GM21515 (cell line): ENCODE measurements at regions not wholly inside any gene's neighbourhood (a gene's known extent, or its start where the extent isn't known, plus 50 kb on each side); places are given as distances from the start of the nearest gene placed in this dataset.
"Not testable (repeated sequence)": the region's sequence is repeated elsewhere in the genome, so short reads cannot be mapped to it uniquely, and the experiment has no call there.

Experiments used
- ATAC-seq: cut with Tn5 transposase; IDR thresholded peaks from one replicate; pipeline ENCODE4 v1.9.1; 2021; ENCODE audit not compliant: unreplicated experiment

DNA sequence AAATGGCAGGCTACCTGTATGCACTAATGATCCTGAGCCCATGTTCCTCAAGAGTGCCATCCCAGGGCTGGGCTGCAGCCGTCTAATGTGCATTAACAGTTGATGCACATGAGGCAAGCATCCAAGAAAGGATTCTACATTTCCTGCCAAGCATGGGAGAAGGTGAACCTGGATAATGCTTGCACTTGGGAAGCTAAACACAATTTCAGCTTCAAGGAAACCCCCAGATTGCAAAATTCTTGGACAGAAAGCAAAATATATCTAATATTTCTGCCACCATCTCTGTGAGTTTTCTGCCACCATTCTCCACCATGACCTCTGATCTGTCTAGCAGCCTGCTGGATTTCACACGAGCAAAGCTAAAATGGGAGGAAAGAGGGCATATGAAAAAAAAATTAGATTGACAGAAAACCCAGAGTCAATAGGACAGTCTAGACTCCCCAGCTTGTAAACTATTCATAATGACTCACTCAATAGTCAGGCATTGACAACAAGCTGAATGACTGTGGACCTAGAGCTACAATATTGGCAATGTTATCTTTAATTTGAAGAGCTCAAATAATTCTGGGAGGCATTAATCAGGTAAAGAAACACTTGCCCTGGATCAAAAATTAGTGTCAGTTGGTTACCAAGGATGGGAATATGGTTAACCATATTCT is 91.9 kb upstream of the BCL2L14 start:
- no peak for ATAC-seq

DNA sequence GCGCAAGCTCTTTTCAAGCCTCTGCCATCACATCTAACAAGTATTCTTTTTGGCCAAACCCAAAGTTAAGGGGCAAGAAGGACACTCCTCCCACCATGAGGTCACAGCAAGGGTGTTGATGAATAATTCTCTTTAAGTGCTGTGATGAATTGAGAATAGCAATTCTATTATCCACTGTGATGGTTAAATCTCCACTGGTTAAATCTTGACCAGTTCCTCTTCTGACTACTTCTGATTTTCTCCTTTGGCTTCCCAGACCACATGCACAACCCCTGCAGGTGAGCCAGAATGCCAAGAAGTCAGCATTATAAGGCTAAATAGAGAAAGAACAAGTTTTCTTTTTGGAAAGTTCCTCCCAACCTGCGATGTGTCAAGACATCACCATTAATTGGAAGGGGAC is 90.6 kb upstream of the BCL2L14 start:
- no peak for ATAC-seq

DNA sequence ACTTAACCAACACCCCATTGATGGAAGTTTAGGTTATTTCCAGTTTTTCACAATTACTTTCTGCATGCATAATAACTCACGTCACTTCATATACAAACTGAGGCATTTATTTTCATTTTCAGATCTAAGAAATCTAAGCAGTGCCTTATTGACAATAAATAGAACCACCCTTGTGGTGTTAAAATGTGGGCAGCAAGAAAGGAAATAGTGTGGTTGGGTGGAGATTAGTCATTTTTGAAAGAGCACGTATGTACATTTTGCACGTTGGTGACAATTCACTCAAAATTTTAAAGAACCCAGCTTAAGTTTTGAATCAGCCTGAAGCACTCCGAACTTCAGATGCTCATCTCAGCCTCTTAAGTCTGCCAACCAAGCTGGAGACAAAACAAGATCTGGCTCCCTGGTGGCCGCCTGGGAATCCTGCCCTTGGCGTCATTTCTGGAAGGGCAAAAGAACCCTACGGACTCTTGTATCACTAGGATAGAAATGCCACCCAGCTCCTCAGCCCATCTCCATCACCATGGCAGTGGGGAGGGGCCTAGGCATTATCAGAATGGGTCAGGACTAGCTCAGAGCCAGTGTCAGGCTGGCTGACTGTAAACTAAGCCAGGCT is 89.5 kb upstream of the BCL2L14 start:
- peak; percentile 79 for ATAC-seq

DNA sequence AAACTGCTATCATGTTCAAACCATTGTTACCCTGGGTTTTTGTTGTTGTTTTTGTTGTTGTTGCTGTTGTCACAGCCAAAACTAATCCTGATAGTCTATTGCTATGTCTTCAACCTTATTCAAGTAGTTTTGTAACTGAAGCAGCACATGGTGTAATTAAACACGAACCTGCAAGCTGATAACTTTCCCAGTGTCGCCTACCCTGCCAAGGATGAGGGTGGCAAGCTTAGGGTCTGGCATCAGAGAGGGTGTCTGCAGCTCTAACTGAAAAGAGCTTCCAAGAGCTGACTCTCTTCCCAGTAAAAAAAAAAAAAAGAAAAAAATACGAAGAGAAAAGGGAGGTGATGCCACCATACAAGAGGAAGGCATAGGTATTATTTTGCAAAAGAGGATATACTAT is 86.3 kb upstream of the BCL2L14 start:
- ATAC-seq: no peak

DNA sequence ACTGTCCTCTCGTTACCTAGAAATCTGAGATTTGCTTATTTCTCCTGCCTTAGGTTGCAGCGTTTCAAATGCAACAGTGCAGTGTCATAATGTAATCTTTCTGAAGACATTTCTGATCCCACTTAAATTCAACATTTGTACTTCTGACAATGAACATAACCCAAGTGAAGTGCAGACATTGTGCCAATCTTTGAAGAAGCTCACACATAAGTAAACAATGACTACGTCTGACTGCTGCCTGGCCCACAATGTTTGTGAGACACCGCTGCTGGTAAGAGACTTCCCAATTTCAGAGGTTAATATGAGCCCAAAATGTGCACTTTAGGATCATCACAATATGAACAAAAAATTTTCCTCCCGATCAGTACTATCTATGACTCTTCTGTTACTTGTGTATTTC is 84.6 kb upstream of the BCL2L14 start:
- no peak for ATAC-seq

DNA sequence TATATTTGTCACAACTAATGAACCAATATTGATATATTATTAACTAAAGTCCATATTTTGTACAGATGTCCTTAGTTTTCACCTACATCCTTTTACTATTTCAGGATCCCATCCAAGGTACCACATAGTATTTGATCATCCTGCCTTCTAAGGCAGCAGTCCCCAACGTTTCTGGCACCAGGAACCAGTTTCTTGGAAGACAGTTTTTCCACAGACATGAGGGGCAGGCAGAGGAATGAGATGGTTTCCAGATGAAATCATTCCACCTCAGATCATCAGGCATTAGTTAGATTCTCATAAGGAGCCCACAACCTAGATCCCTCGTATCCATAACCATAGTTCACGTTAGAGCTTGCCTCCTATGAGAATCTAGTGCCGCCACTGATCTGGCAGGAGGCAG is 82.8 kb upstream of the BCL2L14 start:
- no peak for ATAC-seq

DNA sequence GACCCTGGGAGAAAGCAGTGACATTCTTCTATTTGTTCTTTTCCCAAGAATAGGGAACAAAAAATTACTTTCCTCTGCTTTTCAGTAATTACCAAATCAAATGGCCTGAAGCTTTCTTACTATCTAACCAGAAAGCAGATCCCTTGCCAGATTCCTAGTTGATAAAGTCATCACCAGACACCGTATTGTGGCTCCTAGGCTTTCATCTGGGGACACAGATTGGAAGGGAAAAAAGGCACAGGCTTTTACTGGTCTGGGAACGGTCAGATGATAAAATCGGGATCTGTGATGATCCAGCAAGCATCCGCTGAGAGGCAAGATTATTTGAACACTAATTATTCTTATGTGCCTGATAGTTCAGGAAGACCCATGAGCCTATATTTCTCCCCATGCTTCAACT is 79.1 kb upstream of the BCL2L14 start:
- no peak for ATAC-seq

DNA sequence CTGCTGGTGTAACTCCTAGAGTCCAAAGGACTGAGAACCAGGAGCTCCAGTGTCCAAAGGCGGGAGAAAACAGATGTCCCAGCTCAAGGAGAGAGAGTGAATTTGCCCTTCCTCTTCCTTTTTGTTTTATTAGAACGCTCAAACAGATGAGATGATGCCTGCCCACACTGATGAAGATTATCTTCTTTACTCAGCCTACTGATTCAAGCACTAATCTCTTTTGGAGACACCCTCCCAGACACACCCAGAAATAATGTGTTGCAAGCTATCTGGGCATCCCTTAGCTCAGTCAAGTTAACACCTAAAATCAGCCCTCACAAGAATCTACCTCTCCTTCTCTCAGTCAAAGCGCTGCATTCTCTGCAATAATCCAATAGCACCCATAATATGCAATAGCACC is 78.2 kb upstream of the BCL2L14 start:
- no peak for ATAC-seq

DNA sequence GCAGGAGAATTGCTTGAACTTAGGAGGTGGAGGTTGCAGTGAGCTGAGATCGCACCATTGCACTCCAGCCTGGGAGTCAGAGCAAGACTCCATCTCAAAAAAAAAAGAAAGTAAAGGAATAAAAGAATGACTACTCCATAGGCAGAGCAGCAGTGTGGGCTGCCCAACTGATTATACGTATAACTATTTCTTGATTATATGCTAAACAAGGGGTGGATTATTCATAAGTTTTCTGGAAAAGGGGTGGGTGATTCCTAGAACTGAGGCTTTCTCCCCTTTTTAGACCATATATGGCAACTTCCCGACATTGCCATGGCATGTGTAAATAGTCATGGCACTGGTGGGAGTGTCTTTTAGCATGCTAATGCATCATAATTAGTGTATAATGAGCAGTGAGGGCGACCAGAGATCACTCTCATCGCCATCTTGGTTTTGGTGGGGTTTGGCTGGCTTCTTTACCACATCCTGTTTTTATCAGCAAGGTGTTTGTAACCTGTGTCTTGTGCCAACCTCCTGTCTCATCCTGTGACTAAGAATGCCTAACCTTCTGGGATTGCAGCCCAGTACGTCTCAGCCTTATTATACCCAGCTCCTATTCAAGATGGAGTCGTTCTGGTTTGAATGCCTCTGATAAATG is 72.3 kb upstream of the BCL2L14 start:
- not testable (repeated sequence) for ATAC-seq

DNA sequence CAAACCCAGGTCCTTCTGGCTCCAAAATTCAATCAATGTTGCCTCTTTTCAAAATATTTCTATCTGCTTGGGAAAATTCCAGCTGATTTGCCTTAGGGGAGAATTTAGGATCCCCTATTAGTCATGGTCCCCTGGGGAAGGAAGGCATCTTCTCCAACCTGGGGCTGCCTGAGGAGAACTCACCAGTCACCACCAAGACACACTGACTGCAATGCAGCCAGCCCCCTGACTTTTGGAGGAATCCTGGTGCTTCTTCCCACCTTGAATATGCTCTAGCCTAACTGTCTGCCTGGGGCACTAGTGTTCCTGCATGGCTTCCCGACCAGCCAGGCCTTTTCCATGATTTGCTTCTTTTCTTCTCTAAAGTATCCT is 71.8 kb upstream of the BCL2L14 start:
- ATAC-seq: no peak

DNA sequence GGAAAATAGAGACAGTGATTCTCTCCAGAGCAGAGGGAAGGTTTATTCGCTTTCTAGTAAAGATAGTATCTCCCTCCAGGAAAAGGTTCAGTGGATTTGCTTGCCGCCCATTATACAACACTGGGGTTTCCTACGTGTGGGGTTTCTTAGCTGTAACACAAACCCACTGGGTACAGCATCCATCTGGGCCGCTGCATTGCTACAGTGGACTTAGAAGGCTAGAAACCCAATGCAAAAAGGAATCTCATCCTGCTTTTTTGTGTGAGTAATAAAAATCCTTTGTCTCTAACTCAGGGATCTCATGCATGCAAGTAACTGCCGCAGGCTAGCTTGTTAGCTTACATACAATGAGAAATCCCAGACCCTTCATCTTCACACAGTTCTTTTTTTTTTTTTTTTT is 67.1 kb upstream of the BCL2L14 start:
- ATAC-seq: no peak

DNA sequence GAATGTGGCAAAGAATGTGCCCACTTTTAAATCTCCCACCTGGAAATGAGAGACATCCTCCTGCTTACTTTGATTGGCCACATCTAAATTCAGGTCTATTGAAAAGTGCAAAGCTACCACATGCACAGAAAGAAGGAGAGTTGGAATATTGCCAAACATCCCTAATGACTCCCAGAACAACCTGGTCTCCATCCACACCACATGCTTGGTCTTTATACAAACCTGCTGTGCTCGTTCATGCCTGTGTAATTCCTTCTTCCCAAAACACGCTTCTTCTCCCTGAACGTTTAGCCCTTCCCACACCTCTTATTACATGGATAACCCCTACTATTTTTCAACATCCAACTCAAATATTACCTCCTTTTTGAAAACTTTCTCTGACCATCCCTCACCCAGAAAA is 66.2 kb upstream of the BCL2L14 start:
- no peak for ATAC-seq

DNA sequence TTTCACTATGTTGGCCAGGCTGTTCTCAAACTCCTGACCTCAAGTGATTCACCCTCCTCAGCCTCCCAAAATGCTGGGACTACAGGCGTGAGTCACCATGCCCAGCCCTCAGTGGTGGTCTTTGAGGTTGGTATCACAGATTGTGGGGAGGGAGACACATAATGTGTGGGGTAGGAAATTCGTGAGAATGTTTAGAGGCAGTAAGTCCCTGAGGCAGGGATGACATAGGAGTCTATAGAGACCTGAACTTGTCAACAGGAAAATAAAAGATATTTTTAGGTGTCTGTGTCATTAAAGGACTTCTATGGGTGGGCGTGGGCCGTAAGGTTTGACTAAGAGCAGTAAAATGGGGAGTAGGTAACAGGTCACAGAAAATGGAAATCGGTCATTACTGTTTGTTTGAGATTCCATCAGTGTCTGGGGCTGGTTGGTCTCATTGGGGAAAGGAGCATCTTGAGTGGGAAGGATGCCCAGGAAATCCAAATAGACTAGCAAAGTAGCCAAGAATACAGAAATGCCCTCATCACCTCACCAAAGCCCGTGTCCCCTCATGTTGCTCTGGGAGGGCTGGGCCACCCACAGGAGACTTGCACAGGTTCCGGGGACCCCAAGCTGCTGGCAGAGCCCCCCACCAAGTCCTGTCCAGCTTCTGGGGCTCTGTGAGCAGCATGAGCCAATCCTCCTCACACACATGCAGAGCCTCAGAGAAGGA is 63.6 kb upstream of the BCL2L14 start:
- ATAC-seq: no peak

DNA sequence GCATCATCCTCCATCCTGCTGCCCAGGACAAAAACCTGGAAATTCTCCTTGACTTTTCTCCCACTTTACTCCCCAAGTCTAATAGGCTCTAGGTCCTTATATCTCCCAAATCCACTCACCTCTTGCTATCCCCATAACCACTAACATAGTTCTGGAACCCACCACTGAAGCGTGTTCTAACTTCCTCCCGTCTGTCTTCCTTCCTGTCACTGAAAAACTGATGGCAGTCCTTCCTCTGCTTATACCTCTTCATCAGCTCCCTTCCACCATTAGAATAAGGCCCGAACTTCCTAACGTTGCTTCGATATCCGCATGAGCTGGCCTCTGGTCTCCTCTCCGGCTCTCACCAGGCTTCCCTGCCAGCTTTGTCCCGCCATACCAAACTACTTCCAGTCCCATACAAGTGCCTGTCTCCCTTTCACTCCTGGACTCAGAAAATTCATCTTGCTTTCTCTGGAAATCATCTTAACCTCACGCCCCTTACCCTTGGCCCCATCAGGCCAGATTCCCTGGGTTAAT is 63.0 kb upstream of the BCL2L14 start:
- ATAC-seq: no peak

DNA sequence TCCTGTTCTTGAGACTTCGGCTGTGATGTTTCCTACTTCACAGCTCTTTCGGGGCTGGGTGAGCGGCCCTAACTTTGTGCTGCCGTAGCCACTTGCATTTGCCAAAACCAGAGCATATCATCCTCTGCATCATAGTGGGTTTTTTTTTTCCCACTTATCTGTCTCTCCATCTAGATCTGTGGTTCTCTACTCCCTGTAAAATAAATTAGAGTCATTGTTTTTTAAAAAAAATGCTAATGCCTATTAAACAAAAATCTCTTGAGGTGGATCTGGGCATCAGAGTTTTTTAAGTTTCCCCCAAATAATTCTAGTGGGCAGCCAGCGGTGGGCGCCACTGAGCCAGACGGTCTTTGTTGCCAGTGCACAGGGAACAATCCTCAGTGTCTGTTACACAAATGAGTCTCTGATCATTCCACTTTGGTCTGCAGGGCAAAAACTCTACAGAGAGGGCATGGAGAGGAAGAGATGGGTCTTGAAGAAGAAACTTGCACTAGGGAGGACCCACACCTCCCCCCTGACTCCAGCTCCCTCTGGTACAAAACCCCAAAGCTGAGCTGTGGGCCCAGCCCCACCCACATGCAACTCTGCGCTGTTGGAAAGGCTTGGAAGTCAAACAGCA is 62.4 kb upstream of the BCL2L14 start:
- no peak for ATAC-seq

DNA sequence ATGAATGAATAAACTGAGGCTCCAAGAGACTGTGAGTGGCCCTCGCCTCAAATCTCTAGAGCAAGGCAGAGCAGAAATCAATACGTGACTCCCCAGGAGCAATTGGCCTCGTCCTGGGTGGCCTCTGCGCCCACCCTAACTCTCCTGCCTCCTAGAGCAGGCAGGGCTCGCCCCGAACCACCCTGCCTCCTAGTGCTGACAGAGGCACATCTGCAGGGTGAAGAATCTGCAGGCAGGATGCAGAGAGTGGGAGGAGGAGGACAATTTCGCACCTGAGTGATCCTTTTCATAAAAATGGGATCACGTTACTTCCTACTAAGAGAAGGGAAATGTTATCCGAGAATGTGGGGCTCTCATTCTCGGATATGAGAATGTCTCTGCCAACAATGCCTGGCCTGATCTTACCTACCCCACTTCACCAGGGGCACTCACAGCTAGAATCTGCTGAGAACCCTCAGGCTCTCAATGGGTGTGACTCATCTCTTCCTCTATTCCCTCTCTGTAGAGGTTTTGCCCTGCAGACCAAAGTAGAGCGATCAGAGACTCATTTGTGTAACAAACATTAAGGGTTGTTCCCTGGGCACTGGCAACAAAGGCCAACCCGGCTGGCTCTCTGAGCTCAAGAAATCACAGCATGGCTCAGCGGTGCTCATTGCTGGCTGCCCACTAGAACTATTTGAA is 61.7 kb upstream of the BCL2L14 start:
- peak; percentile 47 for ATAC-seq

DNA sequence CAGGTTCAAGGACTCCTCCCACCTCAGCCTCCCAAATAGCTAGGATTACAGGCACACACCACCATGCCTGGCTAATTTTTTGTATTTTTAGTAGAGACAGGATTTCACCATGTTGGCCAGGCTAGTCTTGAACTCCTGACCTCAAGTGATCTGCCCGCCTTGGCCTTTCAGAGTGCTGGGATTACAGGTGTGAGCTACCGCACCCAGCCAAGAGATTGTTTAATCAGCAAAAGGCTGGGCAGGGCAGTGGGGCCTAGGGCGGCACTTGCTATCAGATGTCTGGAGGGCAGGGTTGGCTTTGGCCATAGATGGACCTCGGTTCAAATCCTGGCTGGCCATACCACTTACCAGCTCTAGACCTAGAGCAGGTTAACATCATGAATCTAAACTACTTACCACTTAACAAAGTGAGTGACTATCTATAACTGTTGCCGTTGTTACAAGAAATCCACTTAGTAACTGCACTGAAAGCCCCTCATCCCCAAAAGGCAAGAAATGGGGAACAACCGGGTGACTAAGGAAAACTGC is 60.9 kb upstream of the BCL2L14 start:
- not testable (repeated sequence) for ATAC-seq

DNA sequence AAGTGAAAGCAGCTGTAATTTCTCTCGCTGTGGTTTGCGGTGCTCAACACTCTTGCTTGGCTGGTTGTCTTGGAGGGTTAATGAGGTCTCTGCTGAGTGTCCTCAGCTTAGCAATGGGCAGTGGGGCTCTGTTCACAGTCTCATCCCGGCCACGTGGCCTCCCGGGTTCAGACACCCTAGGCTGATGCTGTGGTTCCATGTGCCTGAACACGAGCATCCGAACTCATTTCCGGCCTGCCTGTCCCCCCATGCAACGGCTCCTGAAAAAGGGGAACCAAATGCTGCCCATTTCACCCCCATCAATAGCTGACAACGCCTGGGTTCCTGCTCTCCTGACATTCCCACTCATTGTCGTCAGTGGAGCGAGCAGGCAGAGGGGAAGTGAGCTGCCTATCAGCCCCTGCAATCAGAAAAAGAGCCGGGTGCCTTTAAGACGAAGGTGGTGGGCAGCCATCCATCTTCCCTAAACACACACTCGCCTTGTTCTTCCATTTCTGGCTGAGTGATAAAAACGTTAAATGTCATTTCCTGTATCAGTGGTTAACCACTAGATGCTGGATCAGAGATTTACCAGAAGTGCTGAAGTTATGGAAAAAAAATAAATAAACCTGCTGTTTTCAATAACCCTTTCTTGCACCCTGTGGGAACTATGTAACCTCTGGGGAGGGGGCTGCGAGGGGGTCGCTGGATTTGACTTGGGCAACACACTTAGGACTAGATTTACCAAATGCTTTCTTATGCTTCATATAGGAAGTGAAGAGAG is 60.3 kb upstream of the BCL2L14 start:
- ATAC-seq: no peak

DNA sequence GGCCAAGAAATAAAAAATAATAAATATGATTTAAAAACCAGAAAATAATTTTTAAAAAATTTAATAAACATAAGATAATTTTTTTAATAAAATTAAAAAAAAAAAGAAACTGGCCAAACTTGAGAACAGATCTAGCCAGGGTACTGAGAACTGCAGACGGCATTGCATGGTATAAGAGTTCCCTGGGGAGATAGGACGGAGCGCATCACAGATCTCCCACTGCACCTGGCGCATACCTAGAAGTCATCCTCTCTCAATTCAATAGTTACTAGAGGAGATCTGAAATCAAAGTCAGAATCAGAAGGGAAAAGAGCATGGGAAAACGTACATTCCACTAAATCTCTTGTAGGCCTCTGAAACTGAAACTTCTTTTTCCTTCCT is 58.9 kb upstream of the BCL2L14 start:
- no peak for ATAC-seq
